Gastroesophageal sphincter (tissue), 3 donors: ENCODE measurements at regions not wholly inside any gene's neighbourhood (a gene's known extent, or its start where the extent isn't known, plus 50 kb on each side); places are given as distances from the start of the nearest gene placed in this dataset.

Experiments
- POLR2A ChIP-seq, 2 donors: fragments of 450-650 bp; IDR thresholded peaks; one replicate each; pipeline ENCODE4 v1.6.1; 2017; ENCODE audit warnings: antibody characterized with exemption in 2 of 2, mild to moderate bottlenecking in 2 of 2, moderate library complexity in 1 of 2
- TF ChIP-seq, protein P1 (sequence below), 4 experiments: fragments of 200-600 bp in 2 of 4; fragments of 450-650 bp in 2 of 4; sonication (generic) in 1 of 4; IDR thresholded peaks; one replicate each; pipeline ENCODE4 v1.5.1; 2017 to 2019; ENCODE audit warnings: antibody characterized with exemption in 4 of 4, mild to moderate bottlenecking in 2 of 4, moderate library complexity in 2 of 4

DNA sequence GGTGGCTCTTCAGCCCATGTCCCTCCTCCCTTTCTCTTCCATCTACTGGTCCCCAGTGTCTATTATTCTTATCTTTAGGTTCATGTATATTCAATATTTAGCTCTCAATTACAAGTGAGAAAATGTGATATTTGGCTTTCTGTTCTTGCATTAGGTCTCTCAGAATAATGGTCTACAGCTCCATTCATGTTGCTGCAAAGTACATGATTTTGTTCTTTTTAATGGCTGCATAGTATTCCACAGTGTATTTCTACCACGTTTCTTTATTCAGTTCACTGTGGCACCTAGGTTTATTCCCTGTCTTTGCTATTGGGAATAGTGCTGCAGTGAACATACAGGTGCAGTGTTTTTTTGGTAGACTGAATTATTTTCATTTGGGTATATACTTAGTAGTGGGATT is 1308.8 kb downstream of the EFNA5 start:
- TF ChIP-seq, protein P1, sequence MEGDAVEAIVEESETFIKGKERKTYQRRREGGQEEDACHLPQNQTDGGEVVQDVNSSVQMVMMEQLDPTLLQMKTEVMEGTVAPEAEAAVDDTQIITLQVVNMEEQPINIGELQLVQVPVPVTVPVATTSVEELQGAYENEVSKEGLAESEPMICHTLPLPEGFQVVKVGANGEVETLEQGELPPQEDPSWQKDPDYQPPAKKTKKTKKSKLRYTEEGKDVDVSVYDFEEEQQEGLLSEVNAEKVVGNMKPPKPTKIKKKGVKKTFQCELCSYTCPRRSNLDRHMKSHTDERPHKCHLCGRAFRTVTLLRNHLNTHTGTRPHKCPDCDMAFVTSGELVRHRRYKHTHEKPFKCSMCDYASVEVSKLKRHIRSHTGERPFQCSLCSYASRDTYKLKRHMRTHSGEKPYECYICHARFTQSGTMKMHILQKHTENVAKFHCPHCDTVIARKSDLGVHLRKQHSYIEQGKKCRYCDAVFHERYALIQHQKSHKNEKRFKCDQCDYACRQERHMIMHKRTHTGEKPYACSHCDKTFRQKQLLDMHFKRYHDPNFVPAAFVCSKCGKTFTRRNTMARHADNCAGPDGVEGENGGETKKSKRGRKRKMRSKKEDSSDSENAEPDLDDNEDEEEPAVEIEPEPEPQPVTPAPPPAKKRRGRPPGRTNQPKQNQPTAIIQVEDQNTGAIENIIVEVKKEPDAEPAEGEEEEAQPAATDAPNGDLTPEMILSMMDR (IDR thresholded peaks at IDR 0.05), result no peak
- no peak for TF ChIP-seq POLR2A (IDR thresholded peaks at IDR 0.05)
